Glutamatergic neuron (in vitro differentiated cells): ENCODE measurements at regions not wholly inside any gene's neighbourhood (a gene's known extent, or its start where the extent isn't known, plus 50 kb on each side); places are given as distances from the start of the nearest gene placed in this dataset.

ENCODE experiments used
- DNase-seq: peaks from one replicate; pipeline ENCODE4 v3.0.0; 2022
- H3K27ac Mint-ChIP-seq: one replicate; pipeline ENCODE4 v1.8.0; 2020; ENCODE audit warnings: mild to moderate bottlenecking, mixed read lengths, inconsistent platforms; ENCODE audit not compliant: unreplicated experiment
- H3K27me3 Mint-ChIP-seq: one replicate; pipeline ENCODE4 v1.8.0; 2020; ENCODE audit warnings: mild to moderate bottlenecking, moderate library complexity, mixed read lengths, inconsistent platforms; ENCODE audit not compliant: unreplicated experiment
- H3K36me3 Mint-ChIP-seq: one replicate; pipeline ENCODE4 v1.8.0; 2020; ENCODE audit warnings: mild to moderate bottlenecking, mixed read lengths, inconsistent platforms; ENCODE audit not compliant: unreplicated experiment
- H3K4me1 Mint-ChIP-seq: one replicate; pipeline ENCODE4 v1.8.0; 2020; ENCODE audit warnings: mild to moderate bottlenecking, low read depth, mixed read lengths, inconsistent platforms; ENCODE audit not compliant: unreplicated experiment
- H3K4me3 Mint-ChIP-seq: one replicate; pipeline ENCODE4 v1.8.0; 2020; ENCODE audit warnings: mild to moderate bottlenecking, mixed read lengths, inconsistent platforms; ENCODE audit not compliant: unreplicated experiment
- H3K9me3 Mint-ChIP-seq: one replicate; pipeline ENCODE4 v1.8.0; 2020; ENCODE audit warnings: mild to moderate bottlenecking, moderate library complexity, mixed read lengths, inconsistent platforms; ENCODE audit not compliant: unreplicated experiment
- TF ChIP-seq, protein P1 (sequence below): fragments of 200-600 bp; sonication (generic); IDR thresholded peaks from one replicate; pipeline ENCODE4 v1.5.0; 2021; ENCODE audit not compliant: partially characterized antibody, unreplicated experiment

DNA sequence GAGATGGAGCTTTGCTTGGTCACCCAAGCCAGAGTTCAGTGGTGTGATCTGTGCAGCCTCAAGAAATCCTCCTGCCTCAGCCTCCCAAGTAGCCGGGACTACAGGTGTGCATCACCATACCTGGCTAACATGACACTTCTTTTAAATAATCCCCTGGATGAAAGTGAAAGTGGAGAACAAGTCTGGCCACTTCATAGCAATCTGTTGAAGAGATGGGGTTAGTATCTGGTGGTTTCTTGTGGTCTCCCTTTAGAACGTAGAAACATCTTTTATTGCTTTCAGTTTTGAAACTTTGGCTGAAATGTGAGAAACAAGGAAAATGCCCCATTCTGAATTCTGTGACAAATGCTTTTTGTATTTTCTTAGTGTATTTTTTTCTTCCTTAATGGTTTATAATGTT, 452.5 kb upstream of the RIOK2 start:
- H3K27me3 Mint-ChIP-seq = no peaks in the 10 kb centered on the region
- no peaks in the 10 kb centered on the region for H3K36me3 Mint-ChIP-seq
- TF ChIP-seq, protein P1, sequence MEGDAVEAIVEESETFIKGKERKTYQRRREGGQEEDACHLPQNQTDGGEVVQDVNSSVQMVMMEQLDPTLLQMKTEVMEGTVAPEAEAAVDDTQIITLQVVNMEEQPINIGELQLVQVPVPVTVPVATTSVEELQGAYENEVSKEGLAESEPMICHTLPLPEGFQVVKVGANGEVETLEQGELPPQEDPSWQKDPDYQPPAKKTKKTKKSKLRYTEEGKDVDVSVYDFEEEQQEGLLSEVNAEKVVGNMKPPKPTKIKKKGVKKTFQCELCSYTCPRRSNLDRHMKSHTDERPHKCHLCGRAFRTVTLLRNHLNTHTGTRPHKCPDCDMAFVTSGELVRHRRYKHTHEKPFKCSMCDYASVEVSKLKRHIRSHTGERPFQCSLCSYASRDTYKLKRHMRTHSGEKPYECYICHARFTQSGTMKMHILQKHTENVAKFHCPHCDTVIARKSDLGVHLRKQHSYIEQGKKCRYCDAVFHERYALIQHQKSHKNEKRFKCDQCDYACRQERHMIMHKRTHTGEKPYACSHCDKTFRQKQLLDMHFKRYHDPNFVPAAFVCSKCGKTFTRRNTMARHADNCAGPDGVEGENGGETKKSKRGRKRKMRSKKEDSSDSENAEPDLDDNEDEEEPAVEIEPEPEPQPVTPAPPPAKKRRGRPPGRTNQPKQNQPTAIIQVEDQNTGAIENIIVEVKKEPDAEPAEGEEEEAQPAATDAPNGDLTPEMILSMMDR = no peak

DNA sequence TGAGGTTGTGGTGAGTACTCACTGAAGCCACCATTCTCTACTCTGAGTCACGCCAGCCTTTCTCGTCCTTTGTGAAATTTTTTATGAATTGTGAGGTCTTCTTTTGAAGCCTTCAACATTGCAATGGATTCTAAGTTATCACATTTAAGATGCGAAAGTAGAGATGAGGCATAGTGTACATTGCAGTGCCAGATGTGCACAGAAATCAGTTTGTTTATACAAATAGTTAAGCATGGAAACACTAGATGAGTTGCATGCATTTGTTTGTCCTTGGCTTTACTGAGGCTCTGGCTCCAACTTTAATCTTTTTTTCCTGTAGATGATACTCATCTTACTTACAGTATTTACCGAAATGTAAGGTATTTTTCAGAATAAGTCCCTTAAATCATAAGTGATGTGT, 453.7 kb upstream of the RIOK2 start:
- no peaks in the 10 kb centered on the region for H3K27me3 Mint-ChIP-seq
- H3K4me3 Mint-ChIP-seq = no peak overlapping the region
- H3K9me3 Mint-ChIP-seq = no peaks in the 10 kb centered on the region
- H3K36me3 Mint-ChIP-seq = no peaks in the 10 kb centered on the region
- TF ChIP-seq, protein P1 = no peak
- H3K27ac Mint-ChIP-seq = no peak overlapping the region
- no peak for DNase-seq
- H3K4me1 Mint-ChIP-seq = no peaks in the 10 kb centered on the region

More for the DNA sequence above, 452.5 kb upstream of the RIOK2 start:
- H3K4me3 Mint-ChIP-seq = no peak overlapping the region
- H3K27ac Mint-ChIP-seq = no peak overlapping the region
- no peak for DNase-seq
- H3K4me1 Mint-ChIP-seq = no peaks in the 10 kb centered on the region
- H3K9me3 Mint-ChIP-seq = no peaks in the 10 kb centered on the region

DNA sequence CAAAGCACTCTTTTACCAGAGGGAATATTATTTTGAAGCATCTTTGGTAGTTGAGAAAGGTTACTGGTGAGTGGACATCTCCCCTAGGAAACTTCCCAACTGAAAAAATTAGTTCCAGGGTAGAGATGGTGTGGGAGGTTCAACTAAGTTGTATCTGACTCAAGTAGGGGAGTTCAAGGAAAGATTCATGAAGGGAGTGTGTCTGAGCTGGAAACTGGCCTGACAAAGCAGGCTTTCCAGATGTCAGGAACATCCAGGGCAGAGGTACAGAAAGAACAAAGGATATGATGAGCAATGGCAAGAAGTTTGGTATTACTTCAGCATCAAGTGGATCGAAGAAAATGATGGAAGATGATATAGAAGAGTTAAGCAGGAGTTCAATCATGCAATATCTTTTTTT, 458.0 kb upstream of the RIOK2 start:
- H3K9me3 Mint-ChIP-seq = no peaks in the 10 kb centered on the region
- no peak for DNase-seq
- no peak overlapping the region for H3K27ac Mint-ChIP-seq
- H3K27me3 Mint-ChIP-seq = no peaks in the 10 kb centered on the region
- no peaks in the 10 kb centered on the region for H3K36me3 Mint-ChIP-seq
- no peak overlapping the region for H3K4me3 Mint-ChIP-seq
- H3K4me1 Mint-ChIP-seq = no peaks in the 10 kb centered on the region
- TF ChIP-seq, protein P1 = no peak

DNA sequence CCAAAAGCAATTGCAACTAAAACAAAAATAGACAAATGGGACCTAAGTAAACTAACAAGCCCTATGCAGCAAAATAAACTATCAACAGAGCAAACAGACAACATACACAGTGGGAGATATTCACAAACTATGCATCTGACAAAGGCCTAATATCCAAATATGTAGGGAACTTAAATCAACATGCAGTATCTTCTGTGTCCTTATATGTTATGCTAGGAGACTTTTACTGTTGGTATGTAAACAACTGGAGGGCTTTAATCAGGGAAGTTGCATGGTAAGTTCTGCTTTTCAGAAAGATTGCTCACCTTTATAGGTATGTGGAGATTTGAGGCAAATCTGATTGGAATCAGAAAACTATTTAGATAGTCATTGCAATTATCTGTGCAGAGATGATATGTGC, 461.2 kb upstream of the RIOK2 start:
- TF ChIP-seq, protein P1 = no peak
- Mint-ChIP-seq H3K4me3 (no peak overlapping the region), H3K27ac (no peak overlapping the region), H3K27me3 (no peaks in the 10 kb centered on the region), H3K36me3 (no peaks in the 10 kb centered on the region), H3K4me1 (no peaks in the 10 kb centered on the region), H3K9me3 (no peaks in the 10 kb centered on the region)
- no peak for DNase-seq

DNA sequence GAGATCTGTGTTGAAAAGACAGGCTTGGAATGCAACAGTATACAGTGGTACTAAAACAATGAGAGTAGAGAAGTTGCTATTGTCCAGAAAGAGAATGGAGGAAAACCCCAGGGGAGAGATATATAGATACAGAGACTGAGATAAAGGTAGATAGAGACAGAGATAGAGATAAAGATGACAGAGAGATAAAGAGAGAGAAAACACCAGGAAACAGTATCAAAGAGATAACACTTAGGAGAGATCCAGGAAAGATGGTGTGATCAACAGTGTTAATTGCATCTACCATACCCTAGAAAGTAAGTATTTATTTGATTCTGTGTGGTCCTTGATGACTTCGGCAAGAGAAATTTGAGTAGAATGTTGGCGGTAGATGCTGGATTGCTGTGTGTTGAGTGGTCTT, 461.8 kb upstream of the RIOK2 start:
- Mint-ChIP-seq H3K36me3 (no peaks in the 10 kb centered on the region), H3K9me3 (no peaks in the 10 kb centered on the region), H3K4me3 (no peak overlapping the region), H3K27ac (no peak overlapping the region), H3K4me1 (no peaks in the 10 kb centered on the region), H3K27me3 (no peaks in the 10 kb centered on the region)
- TF ChIP-seq, protein P1 = no peak
- no peak for DNase-seq
